Fibroblast of pulmonary artery (primary cell): ENCODE measurements at regions not wholly inside any gene's neighbourhood (a gene's known extent, or its start where the extent isn't known, plus 50 kb on each side); places are given as distances from the start of the nearest gene placed in this dataset.

ENCODE experiments used
- DNase-seq: peaks from one replicate; pipeline ENCODE4 v3.0.0-alpha.2; 2010; ENCODE audit warnings: low read depth
- H3K4me3 ChIP-seq: replicated peaks from 2 replicates; pipeline ENCODE4 v1.5.1; 2011; ENCODE audit warnings: low read depth, mild to moderate bottlenecking, control low read depth, low read length, moderate library complexity
- CTCF ChIP-seq: IDR thresholded peaks from 2 replicates; pipeline ENCODE4 v1.5.1; 2011; ENCODE audit warnings: mild to moderate bottlenecking, control low read depth, low read length, inconsistent platforms; ENCODE audit errors: missing control alignments

DNA sequence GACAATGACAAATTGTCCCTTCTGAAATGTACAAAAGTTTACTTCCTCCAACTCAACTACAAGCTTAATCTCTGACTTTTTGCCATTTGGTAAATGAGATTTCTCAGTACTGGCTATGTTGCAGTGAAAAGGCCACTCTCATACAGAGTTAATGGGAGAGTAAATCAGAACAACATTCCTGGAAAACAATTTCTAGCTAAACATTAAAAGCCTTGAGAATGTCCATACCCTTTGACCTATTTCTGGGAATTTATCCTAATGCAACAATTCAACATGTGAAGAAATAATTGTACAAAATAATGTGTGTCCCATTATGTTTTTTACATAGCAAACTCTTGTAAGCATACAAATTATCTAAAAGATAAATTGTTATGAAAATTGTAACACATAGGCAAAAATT lies 56.3 kb upstream of the SPEF2 start:
- no peak for TF ChIP-seq CTCF
- DNase-seq: no peak
- no peak overlapping the region for H3K4me3 ChIP-seq

GRCh38 chr5:35557748-35558147 lies 59.9 kb upstream of the SPEF2 start:
- H3K4me3 ChIP-seq: no peak overlapping the region
- no peak for DNase-seq
- TF ChIP-seq CTCF: no peak

GRCh38 chr5:35557199-35557598 lies 60.5 kb upstream of the SPEF2 start:
- no peak for TF ChIP-seq CTCF
- no peak overlapping the region for H3K4me3 ChIP-seq
- DNase-seq: no peak

DNA sequence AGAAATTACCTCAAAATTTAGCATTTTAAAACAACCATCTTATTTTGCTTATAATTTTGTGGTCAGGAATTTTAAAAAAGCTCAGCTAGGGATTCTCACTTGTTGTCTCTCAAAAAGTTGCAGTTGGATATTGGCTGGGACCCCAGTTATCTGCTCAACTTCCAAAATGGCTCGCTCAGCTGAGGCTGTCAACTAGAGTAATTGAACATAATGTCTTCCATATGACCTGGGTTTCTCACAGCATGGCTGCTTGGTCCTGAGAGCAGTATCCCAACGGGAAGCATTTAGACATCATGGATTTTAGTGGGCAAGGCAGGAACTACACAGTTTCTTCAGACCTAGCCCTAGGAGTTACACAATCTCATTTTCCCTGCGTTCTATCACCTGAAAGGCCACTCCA lies 63.6 kb upstream of the SPEF2 start:
- H3K4me3 ChIP-seq: no peak overlapping the region
- TF ChIP-seq CTCF: no peak
- no peak for DNase-seq

DNA sequence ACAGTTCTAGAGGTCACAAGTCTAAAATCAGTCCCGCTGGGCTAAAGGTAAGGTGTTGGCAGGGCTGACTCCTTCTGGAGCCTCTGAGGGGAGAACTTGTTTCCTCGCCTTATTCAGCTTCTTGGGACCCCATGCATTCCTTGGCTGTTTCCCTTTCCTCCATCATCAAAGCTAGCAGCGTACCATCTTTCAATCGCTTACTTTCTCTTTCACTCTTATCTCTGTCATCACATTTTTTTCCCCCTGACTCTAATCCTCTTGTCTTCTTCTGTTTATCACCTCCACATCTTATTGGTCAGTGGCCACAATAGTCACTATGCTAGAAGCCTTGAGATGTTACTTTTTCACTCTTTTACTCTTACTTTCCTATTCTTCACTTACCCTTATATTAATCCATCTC lies 72.5 kb upstream of the SPEF2 start:
- H3K4me3 ChIP-seq: no peak overlapping the region
- DNase-seq: no peak
- TF ChIP-seq CTCF: no peak

GRCh38 chr5:35543408-35543807 lies 74.3 kb upstream of the SPEF2 start:
- H3K4me3 ChIP-seq: no peak overlapping the region
- DNase-seq: no peak
- no peak for TF ChIP-seq CTCF

DNA sequence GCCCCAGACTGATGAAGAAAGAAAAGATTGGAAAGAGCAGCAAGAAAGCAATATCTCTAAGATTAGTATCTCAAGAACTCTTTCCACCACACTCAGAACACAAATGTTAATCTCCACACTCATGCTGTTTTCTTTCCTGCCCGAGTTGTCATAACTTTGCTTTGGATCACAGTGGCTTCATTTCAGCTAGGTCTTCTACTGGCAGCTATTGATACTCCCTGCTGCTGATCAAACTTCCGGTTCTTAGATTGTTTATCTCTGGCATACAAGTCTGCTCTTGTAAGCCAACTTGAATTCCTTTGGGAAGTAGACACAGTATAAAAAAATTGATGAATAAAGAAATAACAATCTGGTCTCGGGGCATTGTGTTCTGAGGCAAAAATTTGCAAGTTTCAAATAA lies 77.7 kb upstream of the SPEF2 start:
- DNase-seq: no peak
- no peak for TF ChIP-seq CTCF
- no peak overlapping the region for H3K4me3 ChIP-seq
